Brain pericyte (primary cell): ENCODE measurements at regions not wholly inside any gene's neighbourhood (a gene's known extent, or its start where the extent isn't known, plus 50 kb on each side); places are given as distances from the start of the nearest gene placed in this dataset.
"Not testable (repeated sequence)": the region's sequence is repeated elsewhere in the genome, so short reads cannot be mapped to it uniquely, and the experiment has no call there.

Experiments used
- DNase-seq: peaks from one replicate; pipeline ENCODE4 v3.0.0-alpha.2; 2012; ENCODE audit warnings: low read depth, low spot score

- DNase-seq: no peak
Measured at GRCh38 chr10:83516788-83517187, 622.5 kb upstream of the GHITM start.

DNA sequence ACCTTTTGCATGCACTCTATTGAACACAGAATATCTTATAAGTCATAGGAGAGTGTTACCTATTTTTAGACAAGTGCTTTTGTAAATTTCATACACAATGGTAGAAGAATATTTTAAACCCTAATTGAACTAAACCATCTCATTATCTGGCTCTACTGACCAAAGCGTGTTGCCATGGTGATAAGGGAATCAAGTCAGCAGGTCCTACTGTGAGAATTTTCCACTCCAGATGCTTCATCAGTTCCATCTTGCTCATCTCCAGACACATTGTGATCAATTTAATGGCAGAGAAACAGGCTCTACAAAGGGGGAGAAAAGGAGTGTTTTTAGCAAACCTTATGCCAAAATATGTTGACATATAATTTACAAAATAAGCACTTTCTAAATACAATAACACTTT lies 621.9 kb upstream of the GHITM start:
- DNase-seq: no peak

- DNase-seq: no peak
Measured at GRCh38 chr10:83518779-83519178, 620.5 kb upstream of the GHITM start.

DNA sequence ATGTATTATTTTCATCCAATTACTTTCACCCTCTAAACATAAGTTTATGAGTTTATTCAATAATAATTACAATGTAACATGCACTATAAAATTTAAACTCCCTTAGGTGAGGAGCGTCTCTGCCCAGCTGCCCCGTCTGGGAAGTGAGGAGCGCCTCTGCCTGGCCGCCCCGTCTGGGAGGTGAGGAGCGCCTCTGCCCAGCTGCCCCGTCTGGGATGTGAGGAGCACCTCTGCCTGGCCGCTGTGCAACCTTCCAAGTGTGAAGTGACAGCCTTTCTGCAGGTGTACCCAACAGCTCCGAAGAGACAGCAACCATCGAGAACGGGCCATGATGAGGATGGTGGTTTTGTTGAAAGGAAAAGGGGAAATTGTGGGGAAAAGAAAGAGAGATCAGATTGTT lies 618.9 kb upstream of the GHITM start:
- not testable (repeated sequence) for DNase-seq

DNA sequence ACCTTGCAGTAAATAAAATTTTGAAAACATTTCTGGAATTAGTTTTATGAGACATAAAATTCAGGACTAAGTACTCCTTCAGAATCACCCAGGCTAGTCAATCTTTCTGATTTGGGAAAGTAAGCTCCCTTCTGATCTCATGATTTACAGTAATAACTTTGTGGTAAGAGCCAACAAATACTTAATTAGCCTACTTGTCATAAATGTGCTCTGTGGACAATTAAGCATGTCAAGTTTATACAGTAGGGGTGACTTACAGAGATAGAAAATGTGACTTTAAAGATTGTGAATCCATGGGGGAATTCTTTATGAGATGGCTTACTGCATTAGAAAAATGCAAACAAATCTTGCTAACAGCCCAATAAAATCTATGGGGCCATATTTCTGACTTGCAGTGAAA lies 616.9 kb upstream of the GHITM start:
- no peak for DNase-seq

DNA sequence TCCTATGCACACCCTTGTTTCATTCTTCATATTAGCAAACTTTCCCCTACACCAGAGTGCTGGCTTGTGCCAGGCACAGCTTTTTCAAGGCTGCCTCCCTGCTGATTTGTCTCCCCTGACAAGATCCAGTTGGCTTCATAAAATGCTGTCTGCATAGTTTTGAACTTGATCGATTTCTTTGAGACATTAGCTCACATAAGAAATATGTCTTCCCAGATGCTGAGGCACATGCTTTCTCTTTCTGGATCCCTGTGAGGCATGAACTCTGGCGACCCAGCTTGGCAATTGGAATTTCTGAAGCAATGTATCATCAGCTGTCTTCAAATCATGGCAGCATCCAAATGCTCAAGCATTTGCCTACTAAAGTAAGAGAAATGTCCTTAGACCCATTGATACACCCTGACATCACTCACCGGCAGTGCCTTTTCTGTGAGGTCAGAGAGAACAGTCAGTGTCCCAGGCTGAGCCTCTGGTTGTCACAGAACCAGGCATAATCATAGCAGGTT lies 616.4 kb upstream of the GHITM start:
- no peak for DNase-seq

- no peak for DNase-seq
Measured at GRCh38 chr10:83527934-83528333, 611.4 kb upstream of the GHITM start.

DNA sequence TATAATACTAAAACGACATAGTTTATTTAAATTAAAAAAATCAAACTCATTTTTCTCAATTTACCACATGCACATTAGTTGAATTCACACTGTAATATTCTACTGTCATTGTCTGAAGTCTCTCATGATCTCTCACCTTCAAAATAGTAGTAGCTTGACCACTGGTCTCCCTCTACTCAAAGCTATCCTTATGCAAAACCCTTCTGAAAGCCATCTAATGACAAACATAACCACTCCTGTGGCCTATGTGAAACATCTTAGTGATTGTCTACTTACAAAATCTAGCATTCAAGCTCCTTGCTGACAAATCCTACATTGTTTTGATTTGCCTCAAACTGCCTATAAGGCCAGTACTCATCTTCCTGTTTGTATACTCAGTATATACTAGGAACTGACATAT lies 606.0 kb upstream of the GHITM start:
- no peak for DNase-seq

GRCh38 chr10:83536426-83536825 lies 602.9 kb upstream of the GHITM start:
- no peak for DNase-seq

- DNase-seq: no peak
Measured at GRCh38 chr10:83538047-83538446, 601.3 kb upstream of the GHITM start.

DNA sequence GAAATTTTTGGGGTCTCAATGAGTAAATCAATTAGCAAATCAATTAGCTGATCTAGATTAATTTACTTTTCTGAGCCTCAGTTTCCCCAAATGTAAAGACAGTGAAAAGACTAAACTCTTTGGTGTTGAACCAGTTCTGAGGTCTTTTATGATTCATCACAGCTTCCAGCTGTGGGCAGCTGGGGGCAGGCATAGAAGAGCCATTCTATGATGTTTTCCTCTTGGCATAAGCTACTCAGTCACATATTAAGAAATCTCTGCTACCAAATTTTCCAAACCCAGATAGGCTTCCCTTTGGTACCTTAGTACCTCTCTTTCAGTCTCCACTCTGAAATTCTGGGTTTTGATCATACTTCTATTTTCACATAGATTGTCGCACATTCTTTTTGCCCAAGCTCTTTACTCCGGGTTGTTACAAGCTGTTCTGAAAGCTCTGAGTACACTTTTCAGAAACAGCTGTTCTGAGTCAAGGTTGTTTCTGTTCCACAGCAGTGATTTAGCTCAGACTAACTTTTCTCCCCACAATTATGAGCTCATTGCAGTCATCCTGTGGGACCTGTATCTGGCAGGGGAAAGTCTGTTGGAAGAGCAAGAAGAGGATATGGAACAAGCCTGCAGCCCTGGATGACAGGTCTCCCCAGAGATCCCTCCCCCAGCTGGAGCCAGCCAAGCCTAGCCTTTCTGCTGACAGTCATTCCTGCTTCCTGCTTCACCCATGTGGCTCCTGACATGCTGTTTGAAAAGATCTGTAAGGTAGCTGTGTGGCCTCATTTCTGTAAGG lies 599.6 kb upstream of the GHITM start:
- DNase-seq: no peak

GRCh38 chr10:83541046-83541445 lies 598.3 kb upstream of the GHITM start:
- no peak for DNase-seq

DNA sequence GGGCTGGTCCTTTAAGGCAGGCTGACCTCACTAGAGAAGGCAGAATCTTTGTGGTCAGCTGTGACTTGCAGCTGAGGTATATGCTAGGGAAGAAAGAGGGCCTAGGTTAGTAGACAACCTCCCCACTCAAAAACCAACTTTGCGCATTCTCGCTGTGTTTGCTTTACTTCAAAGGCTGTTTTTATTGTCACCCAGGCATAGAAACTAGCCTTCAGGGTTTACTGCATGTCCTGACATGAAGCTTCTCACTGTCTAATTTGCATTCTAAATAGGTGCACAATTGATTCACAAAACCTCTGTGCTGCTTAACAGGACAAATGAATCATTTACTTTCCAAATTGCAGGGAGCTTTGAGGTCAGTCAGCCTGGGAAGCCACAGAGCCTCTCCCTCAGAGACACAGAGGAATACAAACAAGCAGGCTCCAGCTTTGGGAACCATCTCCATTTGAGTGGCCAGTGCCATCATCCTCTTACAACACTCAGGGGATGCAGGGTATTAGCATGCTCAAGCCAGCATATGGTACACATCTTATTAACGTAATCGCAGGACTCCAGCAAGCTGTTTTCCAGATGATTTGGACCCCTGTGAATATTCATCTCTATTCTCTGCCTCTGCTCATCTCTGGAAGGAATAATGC lies 596.4 kb upstream of the GHITM start:
- no peak for DNase-seq

GRCh38 chr10:83543691-83544462 lies 595.4 kb upstream of the GHITM start:
- no peak for DNase-seq

DNA sequence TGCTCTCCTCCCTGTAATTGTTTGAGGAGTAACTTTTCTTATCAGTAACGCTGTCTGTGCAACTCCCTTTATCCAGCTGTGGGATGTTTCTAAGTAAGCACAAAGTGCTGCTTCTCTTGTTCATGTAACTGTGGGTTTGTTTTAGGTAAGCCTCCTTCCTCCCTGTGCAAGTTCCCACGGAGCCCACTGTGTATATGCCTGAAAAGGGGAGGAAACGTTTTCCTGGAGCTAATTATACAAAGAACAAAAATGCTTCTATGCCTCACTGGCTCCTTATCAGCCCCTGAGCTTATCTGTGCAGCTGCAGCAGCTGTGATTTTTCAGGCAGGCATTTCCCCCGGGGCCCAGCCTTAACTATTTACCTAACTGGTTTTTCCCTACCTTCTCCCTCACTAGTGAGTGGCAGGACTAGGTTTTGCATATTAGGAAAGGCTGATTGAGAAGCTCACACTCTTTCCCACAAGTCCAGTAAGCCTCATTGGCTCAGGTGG lies 593.4 kb upstream of the GHITM start:
- DNase-seq: no peak

DNA sequence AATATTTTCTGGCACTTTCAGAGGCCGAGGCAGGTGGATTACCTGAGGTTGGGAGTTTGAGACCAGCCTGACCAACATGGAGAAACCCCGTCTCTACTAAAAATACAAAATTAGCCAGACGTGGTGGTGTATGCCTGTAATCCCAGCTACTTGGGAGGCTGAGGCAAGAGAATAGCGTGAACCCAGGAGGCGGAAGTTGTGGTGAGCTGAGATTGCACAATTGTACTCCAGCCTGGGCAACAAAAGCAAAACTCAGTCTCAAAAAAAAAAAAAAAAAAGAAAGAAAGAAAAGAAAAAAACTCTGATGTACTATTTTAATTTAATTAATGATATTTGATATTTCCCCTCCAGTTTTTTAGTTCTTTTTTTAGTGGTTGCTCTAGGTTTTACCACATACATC lies 588.1 kb upstream of the GHITM start:
- DNase-seq: not testable (repeated sequence)

GRCh38 chr10:83553366-83553765 lies 585.9 kb upstream of the GHITM start:
- no peak for DNase-seq

DNA sequence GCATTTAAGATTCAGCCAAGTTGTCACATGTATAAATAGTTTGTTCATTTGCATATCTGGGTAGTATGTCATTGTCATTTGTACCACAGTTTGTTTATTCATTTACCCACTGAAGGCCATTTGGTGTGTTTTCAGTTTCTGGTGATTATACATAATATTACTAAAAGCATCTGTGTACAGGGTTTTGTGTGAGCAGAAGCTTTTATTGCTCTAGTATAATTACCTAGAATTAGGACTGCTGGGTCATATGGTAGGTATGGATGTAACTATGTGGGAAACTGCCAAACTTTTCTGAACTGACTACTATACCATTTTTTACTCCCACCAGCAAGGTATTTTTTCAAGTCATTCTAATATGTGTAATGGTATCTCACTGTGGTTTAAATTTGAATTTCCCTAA lies 584.0 kb upstream of the GHITM start:
- DNase-seq: no peak

DNA sequence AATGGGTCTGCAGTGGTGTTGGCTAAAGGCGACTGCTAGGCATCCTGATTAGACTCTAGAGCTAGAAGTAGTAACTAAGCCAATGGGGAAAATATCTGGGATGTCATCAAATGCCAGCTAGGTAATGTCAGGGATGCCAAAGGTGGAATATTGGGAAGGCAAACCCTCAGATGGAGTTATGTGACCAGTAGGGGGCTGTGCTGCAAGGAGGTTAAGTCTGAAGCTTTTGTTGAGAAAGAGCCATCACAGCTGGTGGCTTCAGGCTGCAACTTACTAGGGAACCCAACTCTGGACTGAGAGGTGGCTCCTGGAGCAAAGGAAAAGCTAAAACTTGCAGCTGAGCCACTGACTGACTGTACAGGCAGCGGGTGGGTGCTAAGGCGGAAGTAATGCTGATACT lies 576.9 kb upstream of the GHITM start:
- no peak for DNase-seq

DNA sequence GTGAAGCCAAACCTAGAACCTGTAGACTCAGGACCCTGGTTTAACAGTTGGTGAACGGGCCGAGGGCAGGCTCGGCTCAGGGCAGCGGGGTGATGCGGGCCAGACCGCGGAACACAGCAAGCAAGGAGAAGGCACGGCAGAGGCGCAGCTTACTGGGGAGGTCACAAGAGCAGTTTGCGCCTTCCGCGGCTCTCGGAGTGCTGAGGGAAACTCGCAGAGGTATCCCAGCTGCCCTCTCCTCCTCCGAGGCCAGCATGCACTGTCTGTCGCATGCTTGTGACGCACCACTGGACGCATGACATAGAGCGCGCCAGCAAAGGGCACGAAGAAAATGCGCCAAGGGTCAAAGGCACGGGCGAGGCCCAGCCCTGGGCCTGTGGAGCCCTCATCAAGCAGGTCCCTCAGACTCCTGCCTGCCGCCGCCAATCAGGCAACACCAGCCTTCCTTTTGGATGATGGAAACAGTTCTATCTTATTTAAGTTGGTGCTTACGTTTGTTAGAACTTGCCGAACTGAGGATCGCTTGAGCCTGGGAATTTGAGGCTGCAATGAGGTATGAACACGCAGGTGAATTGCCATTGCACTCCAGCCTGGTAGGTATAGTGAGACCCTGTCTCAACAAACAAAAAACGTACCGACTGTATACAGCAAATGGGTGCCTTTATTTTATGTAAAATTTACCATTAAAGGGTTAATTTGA lies 574.3 kb upstream of the GHITM start:
- DNase-seq: no peak

- DNase-seq: no peak
Measured at GRCh38 chr10:83572036-83572435, 567.3 kb upstream of the GHITM start.

DNA sequence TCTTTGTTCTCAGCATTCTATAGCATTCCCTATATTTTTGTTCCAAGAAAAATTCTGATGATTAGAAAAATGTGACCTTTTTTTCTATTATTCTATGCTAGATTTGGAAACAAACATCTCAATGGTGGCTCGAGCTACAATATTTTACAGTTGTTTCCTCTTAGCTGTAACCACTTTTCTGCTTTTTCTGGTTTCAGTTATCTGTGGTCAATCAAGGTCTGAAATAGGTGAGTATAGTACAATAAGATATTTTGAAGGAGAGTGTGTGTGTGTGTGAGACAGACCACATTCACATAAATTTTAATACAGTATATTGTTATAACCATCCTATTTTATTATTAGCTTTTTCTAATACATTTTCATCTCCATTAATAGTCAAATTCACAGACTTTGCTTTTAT lies 564.5 kb upstream of the GHITM start:
- DNase-seq: no peak
